ENCODE measurements at regions not wholly inside any gene's neighbourhood (a gene's known extent, or its start where the extent isn't known, plus 50 kb on each side); places are given as distances from the start of the nearest gene placed in this dataset.

GRCh38 chr6:23213193-23213592, 643.8 kb downstream of the HDGFL1 start:
- no peak overlapping the region for H3K4me3 ChIP-seq (ENCODE audit: low read length)
- TF ChIP-seq CTCF (conservative IDR thresholded peaks at IDR 0.05; ENCODE audit: low read depth, low read length) = no peak
- no peak for DNase-seq (ENCODE audit: low read depth)

- DNase-seq (ENCODE audit: low read depth) = no peak
- H3K4me3 ChIP-seq (ENCODE audit: low read length) = no peak overlapping the region
- no peak for TF ChIP-seq CTCF (conservative IDR thresholded peaks at IDR 0.05; ENCODE audit: low read depth, low read length)
Observed at GRCh38 chr6:23213651-23214050, 644.3 kb downstream of the HDGFL1 start.

- TF ChIP-seq CTCF (conservative IDR thresholded peaks at IDR 0.05; ENCODE audit: low read depth, low read length) = no peak
- no peak overlapping the region for H3K4me3 ChIP-seq (ENCODE audit: low read length)
- DNase-seq (ENCODE audit: low read depth) = no peak
Observed at GRCh38 chr6:23218751-23219150, 649.4 kb downstream of the HDGFL1 start.

GRCh38 chr6:23222724-23223123, 653.4 kb downstream of the HDGFL1 start:
- no peak for DNase-seq (ENCODE audit: low read depth)
- TF ChIP-seq CTCF (conservative IDR thresholded peaks at IDR 0.05; ENCODE audit: low read depth, low read length) = no peak
- no peak overlapping the region for H3K4me3 ChIP-seq (ENCODE audit: low read length)

- no peak for TF ChIP-seq CTCF (conservative IDR thresholded peaks at IDR 0.05; ENCODE audit: low read depth, low read length)
- no peak overlapping the region for H3K4me3 ChIP-seq (ENCODE audit: low read length)
- DNase-seq (ENCODE audit: low read depth) = no peak
Observed at GRCh38 chr6:23224540-23224939, 655.2 kb downstream of the HDGFL1 start.

- DNase-seq (ENCODE audit: low read depth) = no peak
- no peak for TF ChIP-seq CTCF (conservative IDR thresholded peaks at IDR 0.05; ENCODE audit: low read depth, low read length)
- H3K4me3 ChIP-seq (ENCODE audit: low read length) = no peak overlapping the region
Observed at GRCh38 chr6:23228439-23229024, 659.2 kb downstream of the HDGFL1 start.

- no peak overlapping the region for H3K4me3 ChIP-seq (ENCODE audit: low read length)
- no peak for TF ChIP-seq CTCF (conservative IDR thresholded peaks at IDR 0.05; ENCODE audit: low read depth, low read length)
- DNase-seq (ENCODE audit: low read depth) = no peak
Observed at GRCh38 chr6:23243854-23244253, 674.5 kb downstream of the HDGFL1 start.
